Natural killer cell treated with Interleukin-12 subunit alpha and Interleukin-12 subunit beta and Interleukin-15 and Interleukin-18, amount 100 ng/mL, for 72 hours (primary cell): ENCODE measurements at regions not wholly inside any gene's neighbourhood (a gene's known extent, or its start where the extent isn't known, plus 50 kb on each side); places are given as distances from the start of the nearest gene placed in this dataset.
"Not testable (repeated sequence)": the region's sequence is repeated elsewhere in the genome, so short reads cannot be mapped to it uniquely, and the experiment has no call there.

Experiments
- ATAC-seq, 2 donors: fragments of 150-1000 bp; cut with Tn5 transposase in 1 of 2; sonication (Bioruptor Pico), chemical (Tn5 transposase) in 1 of 2; 2 replicates each; pipeline ENCODE4 v1.10.0; 2021
- DNase-seq: peaks from one replicate; pipeline ENCODE4 v3.0.0; 2022; ENCODE audit warnings: low spot score
- H3K27ac Mint-ChIP-seq, 2 donors: 1 replicate in 1 of 2; 2 replicates in 1 of 2; pipeline ENCODE4 v1.8.0; 2022; ENCODE audit warnings: mixed read lengths in 2 of 2, mild to moderate bottlenecking in 1 of 2, moderate library complexity in 1 of 2
- H3K27me3 Mint-ChIP-seq, 2 donors: 1 replicate in 1 of 2; 2 replicates in 1 of 2; pipeline ENCODE4 v1.8.0; 2022; ENCODE audit warnings: mixed read lengths in 2 of 2
- H3K36me3 Mint-ChIP-seq: one replicate; pipeline ENCODE4 v1.8.0; 2022; ENCODE audit warnings: mixed read lengths
- H3K4me1 Mint-ChIP-seq, 2 donors: 1 replicate in 1 of 2; 2 replicates in 1 of 2; pipeline ENCODE4 v1.8.0; 2022; ENCODE audit warnings: low read depth in 2 of 2, mixed read lengths in 2 of 2, mild to moderate bottlenecking in 1 of 2
- H3K4me3 Mint-ChIP-seq: one replicate; pipeline ENCODE4 v1.8.0; 2022; ENCODE audit warnings: mixed read lengths
- H3K9me3 Mint-ChIP-seq: 2 replicates; pipeline ENCODE4 v1.8.0; 2022; ENCODE audit warnings: mixed read lengths

- ATAC-seq, result no peak
- no peak overlapping the region for H3K4me3 Mint-ChIP-seq
Measured at GRCh38 chr4:134867027-134867426, 665.4 kb upstream of the PABPC4L start.

GRCh38 chr4:134865675-134866074, 664.1 kb upstream of the PABPC4L start:
- no peak for DNase-seq
- H3K27me3 Mint-ChIP-seq, result no peaks in the 10 kb centered on the region
- peaks cover 5% of the 10 kb centered on the region for H3K36me3 Mint-ChIP-seq
- H3K27ac Mint-ChIP-seq, result no peak overlapping the region
- ATAC-seq, result no peak
- H3K4me3 Mint-ChIP-seq, result no peak overlapping the region
- no peaks in the 10 kb centered on the region for H3K4me1 Mint-ChIP-seq
- peaks cover 16% of the 10 kb centered on the region for H3K9me3 Mint-ChIP-seq

More at GRCh38 chr4:134867027-134867426, 665.4 kb upstream of the PABPC4L start:
- Mint-ChIP-seq H3K36me3 (no peaks in the 10 kb centered on the region), H3K4me1 (no peaks in the 10 kb centered on the region), H3K27me3 (no peaks in the 10 kb centered on the region), H3K9me3 (peaks cover 12% of the 10 kb centered on the region), H3K27ac (no peak overlapping the region)
- DNase-seq, result no peak

GRCh38 chr4:134862116-134862515, 660.5 kb upstream of the PABPC4L start:
- Mint-ChIP-seq H3K9me3 (peaks cover 13% of the 10 kb centered on the region), H3K4me1 (no peaks in the 10 kb centered on the region), H3K27me3 (no peaks in the 10 kb centered on the region), H3K36me3 (peaks cover 5% of the 10 kb centered on the region), H3K27ac (no peak overlapping the region), H3K4me3 (no peak overlapping the region)
- no peak for ATAC-seq
- DNase-seq, result no peak

GRCh38 chr4:134848681-134849080, 647.1 kb upstream of the PABPC4L start:
- Mint-ChIP-seq H3K4me3 (no peak overlapping the region), H3K9me3 (peaks cover 6% of the 10 kb centered on the region), H3K27me3 (no peaks in the 10 kb centered on the region), H3K27ac (no peak overlapping the region), H3K4me1 (no peaks in the 10 kb centered on the region), H3K36me3 (no peaks in the 10 kb centered on the region)
- no peak for DNase-seq
- ATAC-seq, result no peak

- not testable (repeated sequence) for H3K4me3 Mint-ChIP-seq, DNase-seq, H3K36me3 Mint-ChIP-seq, ATAC-seq, H3K27ac Mint-ChIP-seq, H3K27me3 Mint-ChIP-seq, H3K4me1 Mint-ChIP-seq
- peaks cover 30% of the 10 kb centered on the region for H3K9me3 Mint-ChIP-seq
Measured at GRCh38 chr4:134830741-134831140, 629.2 kb upstream of the PABPC4L start.

GRCh38 chr4:134812611-134813010, 611.0 kb upstream of the PABPC4L start:
- H3K4me3 Mint-ChIP-seq, result no peak overlapping the region
- ATAC-seq, result no peak
- H3K27me3 Mint-ChIP-seq, result no peaks in the 10 kb centered on the region

GRCh38 chr4:134807231-134807745, 605.7 kb upstream of the PABPC4L start:
- H3K27ac Mint-ChIP-seq, result no peak overlapping the region

More at GRCh38 chr4:134812611-134813010, 611.0 kb upstream of the PABPC4L start:
- DNase-seq, result no peak
- H3K27ac Mint-ChIP-seq, result no peak overlapping the region
- H3K36me3 Mint-ChIP-seq, result no peaks in the 10 kb centered on the region
- peaks cover 12% of the 10 kb centered on the region for H3K9me3 Mint-ChIP-seq
- no peaks in the 10 kb centered on the region for H3K4me1 Mint-ChIP-seq

GRCh38 chr4:134798573-134798972, 597.0 kb upstream of the PABPC4L start:
- Mint-ChIP-seq H3K9me3 (peaks cover 12% of the 10 kb centered on the region), H3K36me3 (peaks cover 6% of the 10 kb centered on the region), H3K4me3 (no peak overlapping the region), H3K27me3 (no peaks in the 10 kb centered on the region), H3K27ac (no peak overlapping the region), H3K4me1 (no peaks in the 10 kb centered on the region)
- ATAC-seq, result no peak
- DNase-seq, result no peak

More at GRCh38 chr4:134807231-134807745, 605.7 kb upstream of the PABPC4L start:
- no peak overlapping the region for H3K4me3 Mint-ChIP-seq
- no peaks in the 10 kb centered on the region for H3K27me3 Mint-ChIP-seq
- H3K9me3 Mint-ChIP-seq, result peaks cover 7% of the 10 kb centered on the region
- ATAC-seq (no peak), DNase-seq (no peak)
- no peaks in the 10 kb centered on the region for H3K4me1 Mint-ChIP-seq
- H3K36me3 Mint-ChIP-seq, result no peaks in the 10 kb centered on the region

GRCh38 chr4:134787315-134787714, 585.7 kb upstream of the PABPC4L start:
- no peak overlapping the region for H3K27ac Mint-ChIP-seq
- H3K27me3 Mint-ChIP-seq, result no peaks in the 10 kb centered on the region
- H3K4me3 Mint-ChIP-seq, result no peak overlapping the region
- peaks cover 30% of the 10 kb centered on the region for H3K9me3 Mint-ChIP-seq
- no peaks in the 10 kb centered on the region for H3K4me1 Mint-ChIP-seq
- peaks cover 28% of the 10 kb centered on the region for H3K36me3 Mint-ChIP-seq
- ATAC-seq (no peak), DNase-seq (no peak)

- Mint-ChIP-seq H3K4me3 (no peak overlapping the region), H3K27me3 (no peaks in the 10 kb centered on the region), H3K4me1 (no peaks in the 10 kb centered on the region), H3K36me3 (peaks cover 11% of the 10 kb centered on the region), H3K27ac (no peak overlapping the region), H3K9me3 (peaks cover 8% of the 10 kb centered on the region)
- ATAC-seq (no peak), DNase-seq (no peak)
Measured at GRCh38 chr4:134780244-134780643, 578.7 kb upstream of the PABPC4L start.

- Mint-ChIP-seq H3K4me1 (no peaks in the 10 kb centered on the region), H3K4me3 (no peak overlapping the region), H3K9me3 (peaks cover 7% of the 10 kb centered on the region), H3K36me3 (no peaks in the 10 kb centered on the region), H3K27me3 (no peaks in the 10 kb centered on the region), H3K27ac (no peak overlapping the region)
- DNase-seq (no peak), ATAC-seq (no peak)
Measured at GRCh38 chr4:134777606-134778005, 576.0 kb upstream of the PABPC4L start.

- ATAC-seq, result peak in 1 of 2 donors; percentile 11
- DNase-seq, result no peak
- Mint-ChIP-seq H3K9me3 (peaks cover 8% of the 10 kb centered on the region), H3K27ac (no peak overlapping the region), H3K4me1 (no peaks in the 10 kb centered on the region), H3K36me3 (no peaks in the 10 kb centered on the region), H3K27me3 (no peaks in the 10 kb centered on the region), H3K4me3 (no peak overlapping the region)
Measured at GRCh38 chr4:134773497-134774000, 572.0 kb upstream of the PABPC4L start.

- ATAC-seq (no peak), DNase-seq (no peak)
- no peak overlapping the region for H3K27ac Mint-ChIP-seq
- no peaks in the 10 kb centered on the region for H3K36me3 Mint-ChIP-seq
- H3K9me3 Mint-ChIP-seq, result peaks cover 9% of the 10 kb centered on the region
- no peaks in the 10 kb centered on the region for H3K4me1 Mint-ChIP-seq
- H3K4me3 Mint-ChIP-seq, result no peak overlapping the region
- H3K27me3 Mint-ChIP-seq, result no peaks in the 10 kb centered on the region
Measured at GRCh38 chr4:134762053-134762452, 560.5 kb upstream of the PABPC4L start.

GRCh38 chr4:134756421-134756820, 554.8 kb upstream of the PABPC4L start:
- H3K27ac Mint-ChIP-seq, result no peak overlapping the region

More at GRCh38 chr4:134756421-134756820, 554.8 kb upstream of the PABPC4L start:
- ATAC-seq, result no peak
- H3K27me3 Mint-ChIP-seq, result no peaks in the 10 kb centered on the region
- no peak for DNase-seq
- H3K4me3 Mint-ChIP-seq, result no peak overlapping the region
- H3K36me3 Mint-ChIP-seq, result no peaks in the 10 kb centered on the region
- no peaks in the 10 kb centered on the region for H3K4me1 Mint-ChIP-seq
- peaks cover 5% of the 10 kb centered on the region for H3K9me3 Mint-ChIP-seq
